ENCODE measurements at regions not wholly inside any gene's neighbourhood (a gene's known extent, or its start where the extent isn't known, plus 50 kb on each side); places are given as distances from the start of the nearest gene placed in this dataset.

- no peak for TF ChIP-seq ZBTB34 (CRISPR knock-in tag; IDR thresholded peaks at IDR 0.05)
Measured at GRCh38 chr17:15000661-15001060, 264.5 kb downstream of the PMP22 start (continued).

GRCh38 chr17:14997290-14997689 is 267.8 kb downstream of the PMP22 start:
- intact Hi-C loops (cut with micrococcal nuclease) (no loop called here), in situ Hi-C loops (cut with MboI) (no loop called here)
- H3K9me1 ChIP-seq (ENCODE audit: control insufficient read depth, insufficient read depth, low read length): no peaks in the 10 kb centered on the region
- no TSS peak for BruUV-seq (replicated peaks)
- WGBS (ENCODE audit: insufficient coverage, low coverage, missing lambda C conversion rate): 0% methylated on average over 1 of the region's 2 CpGs
- no peak overlapping the region for H3K4me3 ChIP-seq
- ATAC-seq (no peak), FAIRE-seq (no peak), DNase-seq (ENCODE audit: extremely low read depth in 1 of 4, low spot score in 3 of 4) (no peak)
- no peaks in the 10 kb centered on the region for H3K9me3 ChIP-seq (replicated peaks; ENCODE audit: control insufficient read depth, insufficient read depth, low read depth, low read length)
- H3K4me1 ChIP-seq (replicated peaks in 1 of 2; ENCODE audit: control insufficient read depth in 2 of 2, insufficient read depth in 2 of 2, low read length in 2 of 2): no peaks in the 10 kb centered on the region
- POLR2A ChIA-PET: no interaction called here
- H3K27ac ChIP-seq (ENCODE audit: extremely low read depth, low read depth, low read length): no peak overlapping the region
- H3K9ac ChIP-seq (ENCODE audit: insufficient read depth in 1 of 2, low read depth in 2 of 2, low read length in 2 of 2): no peak overlapping the region
- no peak overlapping the region for H2AFZ ChIP-seq (ENCODE audit: low read depth, low read length)
- H4K20me1 ChIP-seq (replicated peaks; ENCODE audit: control insufficient read depth, insufficient read depth, low read length): no peaks in the 10 kb centered on the region
- H3K36me3 ChIP-seq (ENCODE audit: control insufficient read depth, insufficient read depth, low read length): no peaks in the 10 kb centered on the region
- CTCF ChIA-PET (ENCODE audit: low intra/inter-chr PET ratio): no interaction called here
- no peaks in the 10 kb centered on the region; a peak in 1 of 5 replicates for H3K27me3 ChIP-seq (ENCODE audit: control insufficient read depth in 2 of 2, insufficient read depth in 2 of 2, low read length in 2 of 2)
- no peaks in the 10 kb centered on the region for H3K79me2 ChIP-seq (ENCODE audit: control insufficient read depth, insufficient read depth, low read length)
- no peak for TF ChIP-seq ZNF778 (CRISPR knock-in tag; IDR thresholded peaks at IDR 0.05)
- TF ChIP-seq SP2 (IDR thresholded peaks at IDR 0.05; ENCODE audit: extremely low read depth, low read depth, low read length, poor library complexity, severe bottlenecking): no peak
- TF ChIP-seq ZNF217 (CRISPR knock-in tag; IDR thresholded peaks at IDR 0.05): no peak
- TF ChIP-seq JUND (IDR thresholded peaks at IDR 0.05; ENCODE audit: borderline replicate concordance, low read depth, low read length): no peak
- no peak for TF ChIP-seq JUND (tag; IDR thresholded peaks at IDR 0.05; ENCODE audit: borderline replicate concordance, low read depth, low read length)
- TF ChIP-seq MBD2 (IDR thresholded peaks at IDR 0.05; ENCODE audit: borderline replicate concordance, low read depth): no peak
- TF ChIP-seq ZFX (CRISPR knock-in tag; IDR thresholded peaks at IDR 0.05): no peak
- TF ChIP-seq POLR2G (IDR thresholded peaks at IDR 0.05; ENCODE audit: low read depth, low read length): no peak
- no peak for TF ChIP-seq KHSRP (IDR thresholded peaks at IDR 0.05)
- no peak overlapping the region for H3K4me2 ChIP-seq (ENCODE audit: insufficient read depth, low read length)
